ENCODE measurements at regions not wholly inside any gene's neighbourhood (a gene's known extent, or its start where the extent isn't known, plus 50 kb on each side); places are given as distances from the start of the nearest gene placed in this dataset.

DNA sequence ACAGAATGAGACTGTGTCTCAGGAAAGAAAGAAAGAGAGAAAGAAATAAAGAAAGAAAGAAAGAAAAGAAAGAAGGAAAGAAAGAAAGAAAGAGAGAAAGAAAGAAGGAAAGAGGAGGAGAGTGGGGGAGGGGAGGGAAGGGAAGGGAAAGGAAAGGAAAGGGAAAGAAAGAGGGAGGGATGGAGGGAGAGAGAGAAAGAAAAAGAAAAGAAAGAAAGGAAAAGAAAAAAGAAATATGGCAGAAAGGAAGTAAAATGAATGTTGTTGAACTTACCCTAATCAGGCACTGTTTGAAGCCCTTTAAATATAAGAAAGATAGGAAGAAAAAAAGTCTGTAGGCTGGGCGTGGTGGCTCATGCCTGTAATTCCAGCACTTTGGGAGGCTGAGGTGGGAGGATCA is 276.1 kb downstream of the INSC start:
- DNase-seq, result no peak

DNA sequence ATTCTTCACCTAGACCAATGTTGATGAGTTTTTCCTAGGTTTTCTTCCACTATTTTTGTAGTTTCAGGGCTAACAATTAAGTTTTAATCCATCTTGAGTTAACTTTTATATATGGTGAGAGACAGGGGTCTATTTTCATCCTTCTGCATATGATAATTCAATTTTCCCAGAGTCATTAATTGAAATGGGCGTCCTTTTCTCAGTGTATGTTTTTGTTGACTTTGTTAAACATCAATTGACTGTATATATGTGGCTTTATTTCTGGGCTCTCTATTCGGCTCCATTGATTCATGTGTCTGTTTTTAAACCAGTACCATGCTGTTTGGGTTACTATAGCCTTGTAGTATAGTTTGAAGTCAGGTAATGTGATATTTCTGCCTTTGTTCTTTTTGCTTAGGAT is 282.1 kb downstream of the INSC start:
- DNase-seq, result no peak

GRCh38 chr11:15406851-15407351 is 292.2 kb downstream of the INSC start:
- no peak for DNase-seq

DNA sequence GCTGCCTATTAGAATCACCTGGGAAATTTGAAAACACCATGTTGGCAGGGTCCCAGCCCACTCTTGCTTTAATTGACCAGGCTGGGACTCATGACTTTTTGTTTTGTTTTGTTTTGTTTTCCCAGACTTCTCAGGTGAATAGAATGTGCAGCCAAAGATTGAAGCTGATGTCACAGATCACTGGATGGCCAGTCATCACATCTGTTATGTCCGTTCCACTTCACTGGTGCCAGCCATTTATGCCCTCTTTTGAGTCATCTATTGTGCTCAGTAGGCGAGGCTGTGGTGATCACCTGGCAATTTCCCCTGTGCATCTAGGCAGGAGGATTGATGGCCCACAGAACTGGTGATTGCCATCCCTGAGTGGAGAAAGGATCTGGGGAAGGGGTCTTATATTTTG is 297.3 kb downstream of the INSC start:
- no peak for DNase-seq

DNA sequence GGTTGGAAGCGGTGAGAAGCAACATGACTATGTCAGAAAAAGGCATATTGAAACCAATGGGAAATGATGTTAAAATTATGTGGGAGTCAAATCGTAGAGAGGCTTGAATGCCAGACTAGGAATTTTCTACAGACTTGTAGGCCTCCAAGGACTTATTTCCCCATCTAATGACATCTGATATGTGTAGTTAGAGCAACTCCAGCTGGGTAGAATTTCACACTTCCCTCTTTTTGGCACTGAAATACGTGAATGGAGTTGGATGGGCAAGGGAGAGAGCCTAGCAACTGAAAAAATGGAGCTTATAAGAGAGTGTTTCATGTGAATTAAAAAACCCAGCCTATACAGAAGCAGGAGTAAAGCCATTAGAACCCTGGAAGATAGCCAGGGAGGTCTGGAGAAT is 304.2 kb downstream of the INSC start:
- DNase-seq, result no peak

DNA sequence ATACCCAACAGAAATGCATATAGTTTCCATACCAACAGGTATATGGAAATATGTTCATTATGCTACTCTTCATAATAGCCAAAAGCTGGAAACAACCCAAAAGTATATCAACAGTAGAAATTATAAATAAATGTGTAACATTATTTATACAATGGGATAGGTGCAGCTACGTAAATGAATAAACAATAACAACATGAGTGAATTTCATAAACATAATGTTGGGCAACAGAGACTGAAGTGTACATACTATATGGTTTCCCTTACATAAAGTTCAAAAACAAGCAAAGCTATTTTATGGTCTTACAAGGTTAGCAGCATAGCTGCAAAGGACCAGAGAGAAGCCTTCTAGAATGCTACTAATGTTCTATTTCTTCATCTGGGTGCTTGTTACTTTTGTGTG is 305.0 kb downstream of the INSC start:
- no peak for DNase-seq

DNA sequence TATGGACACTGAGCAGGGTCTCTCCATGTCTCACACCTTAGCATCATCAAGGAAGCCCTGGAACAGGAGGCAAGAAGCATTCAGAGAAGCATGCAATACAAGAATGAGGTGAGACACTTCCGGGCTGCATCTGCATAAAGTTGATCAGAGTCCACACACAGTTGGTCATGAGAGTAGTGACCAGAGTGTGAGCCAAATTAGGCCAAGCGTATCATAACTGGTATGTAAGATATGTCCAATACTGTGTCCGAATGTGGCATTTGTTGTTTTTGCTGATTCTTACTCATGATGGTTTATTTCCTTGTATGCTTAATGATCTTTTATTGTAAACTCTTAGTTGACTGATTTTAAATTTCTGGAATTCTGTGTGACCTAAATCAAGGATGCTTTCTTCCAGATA is 315.7 kb downstream of the INSC start:
- DNase-seq, result no peak

DNA sequence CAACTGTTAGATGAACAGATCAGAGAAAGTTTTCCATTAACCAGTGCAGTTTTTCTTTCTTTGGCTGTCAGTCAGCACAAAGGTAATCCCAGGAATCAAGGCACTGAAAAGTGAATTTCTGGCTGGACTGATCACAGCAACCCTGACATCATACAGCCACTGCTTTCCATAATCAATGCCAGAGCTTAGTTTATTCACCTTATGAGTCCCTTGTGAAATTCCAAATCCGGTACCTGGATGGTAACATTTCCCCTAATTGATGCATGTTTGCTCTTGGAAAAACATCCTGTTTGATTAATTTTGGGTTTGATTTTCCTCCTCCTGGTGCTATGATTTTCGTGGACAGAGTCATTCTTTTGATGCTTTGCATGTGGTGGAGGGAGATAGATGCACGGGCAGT is 319.8 kb downstream of the INSC start:
- no peak for DNase-seq

GRCh38 chr11:15446315-15446714 is 331.6 kb downstream of the INSC start:
- no peak for DNase-seq

GRCh38 chr11:15446929-15447328 is 332.2 kb downstream of the INSC start:
- no peak for DNase-seq

GRCh38 chr11:15451713-15452112 is 337.0 kb downstream of the INSC start:
- no peak for DNase-seq

GRCh38 chr11:15453211-15453765 is 338.6 kb downstream of the INSC start:
- no peak for DNase-seq

GRCh38 chr11:15468466-15468865 is 353.7 kb downstream of the INSC start:
- no peak for DNase-seq

DNA sequence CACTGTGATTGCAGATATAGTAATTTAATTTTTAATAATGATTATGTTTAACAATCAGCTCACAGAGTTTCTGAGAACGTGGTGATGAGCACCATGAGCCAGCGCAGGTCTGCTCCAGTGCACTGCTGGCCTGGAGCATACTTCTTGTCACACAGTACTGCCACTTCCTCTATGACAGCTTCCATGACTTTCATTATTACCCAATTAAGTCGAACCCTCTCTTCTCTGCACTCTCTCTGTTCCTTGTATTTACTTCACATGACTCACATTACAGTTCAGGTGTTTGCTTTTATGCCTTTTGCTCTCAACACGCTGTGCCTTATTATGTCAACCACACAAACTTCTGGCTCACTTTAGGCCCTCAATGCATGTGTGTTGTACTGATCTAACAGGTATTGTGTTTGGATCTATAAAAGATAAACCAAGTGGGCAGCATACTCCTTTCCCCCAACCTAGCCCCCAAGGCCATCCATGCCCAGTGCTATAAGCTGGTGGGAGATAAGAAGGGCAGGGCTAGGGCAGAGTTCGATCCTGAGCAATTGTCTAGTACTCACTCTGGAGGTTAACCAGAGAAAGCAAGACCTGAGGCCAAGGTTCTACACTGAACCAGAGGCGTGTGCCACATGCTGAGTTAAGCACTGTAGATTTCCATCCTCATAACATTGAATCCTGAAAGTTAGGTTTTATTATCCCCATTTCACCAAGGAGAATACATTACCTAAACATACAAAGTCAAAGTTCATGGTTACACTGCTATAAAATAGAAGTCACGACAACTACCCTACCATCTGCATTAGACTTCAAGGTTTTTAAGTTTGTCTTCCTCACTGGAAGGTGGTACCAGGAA is 356.5 kb downstream of the INSC start:
- DNase-seq, result no peak

GRCh38 chr11:15471895-15472799 is 357.4 kb downstream of the INSC start:
- no peak for DNase-seq

DNA sequence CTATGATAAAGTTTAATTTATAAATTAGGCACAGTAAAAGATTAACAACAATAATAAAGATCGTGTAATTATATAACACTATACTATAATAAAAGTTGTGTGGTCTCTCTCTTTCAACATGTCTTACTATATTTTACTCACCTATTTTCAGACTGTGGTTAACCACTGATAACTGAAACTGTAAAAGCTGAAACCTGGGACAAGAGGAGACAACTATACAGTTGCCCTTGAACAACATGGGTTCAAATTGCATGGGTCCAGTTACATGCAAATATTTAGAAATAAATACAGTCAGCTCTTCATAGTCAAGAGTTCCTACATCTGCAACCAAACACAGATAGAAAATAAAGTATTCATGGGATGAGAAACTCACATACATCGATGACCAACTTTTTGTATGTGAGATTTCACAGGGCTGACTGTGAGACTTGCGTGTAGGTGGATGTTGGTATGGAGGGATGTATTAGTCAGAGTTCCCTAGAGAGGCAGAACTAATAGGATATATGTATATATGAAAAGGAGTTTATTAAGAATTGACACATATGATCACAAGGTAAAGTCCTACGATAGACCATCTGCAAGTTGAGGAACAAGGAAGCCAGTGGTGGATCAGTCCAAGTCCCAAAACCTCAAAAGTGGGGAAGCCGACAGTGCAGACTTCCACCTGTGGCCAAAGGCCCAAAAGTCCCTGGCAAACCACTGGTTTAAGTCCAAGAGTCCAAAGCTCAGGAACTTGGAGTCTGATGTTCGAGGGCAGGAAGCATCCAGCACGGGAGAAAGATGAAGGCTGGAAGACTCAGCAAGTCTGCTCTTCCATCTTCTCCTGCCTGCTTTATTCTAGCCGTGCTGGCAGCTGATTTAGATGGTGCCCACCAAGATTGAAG is 359.5 kb downstream of the INSC start:
- DNase-seq, result no peak

DNA sequence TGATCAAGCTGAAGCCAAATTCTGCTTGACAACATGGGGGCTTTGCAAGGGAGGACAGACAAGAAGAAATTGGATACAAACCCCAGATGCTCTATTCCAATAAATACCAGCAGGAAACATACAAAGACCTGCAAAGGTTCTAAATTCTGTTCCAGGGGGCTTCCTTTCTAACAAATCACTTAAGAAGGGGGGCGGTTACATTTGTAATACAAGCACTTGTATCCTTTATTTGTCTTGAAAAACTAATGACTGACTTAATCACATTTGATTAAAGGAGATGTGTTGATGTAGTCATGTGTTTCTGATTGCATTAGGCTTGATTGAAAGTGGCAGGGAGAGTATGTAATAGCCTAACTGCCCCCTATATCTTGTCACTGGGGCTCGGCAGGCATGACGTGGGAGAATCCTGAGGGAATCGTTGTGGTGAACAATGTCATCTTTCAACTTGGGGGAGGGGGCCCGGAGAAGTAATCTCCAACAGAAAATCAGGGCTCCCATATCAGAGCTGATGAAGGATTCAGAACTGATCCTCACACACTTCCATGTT is 361.7 kb downstream of the INSC start:
- no peak for DNase-seq

DNA sequence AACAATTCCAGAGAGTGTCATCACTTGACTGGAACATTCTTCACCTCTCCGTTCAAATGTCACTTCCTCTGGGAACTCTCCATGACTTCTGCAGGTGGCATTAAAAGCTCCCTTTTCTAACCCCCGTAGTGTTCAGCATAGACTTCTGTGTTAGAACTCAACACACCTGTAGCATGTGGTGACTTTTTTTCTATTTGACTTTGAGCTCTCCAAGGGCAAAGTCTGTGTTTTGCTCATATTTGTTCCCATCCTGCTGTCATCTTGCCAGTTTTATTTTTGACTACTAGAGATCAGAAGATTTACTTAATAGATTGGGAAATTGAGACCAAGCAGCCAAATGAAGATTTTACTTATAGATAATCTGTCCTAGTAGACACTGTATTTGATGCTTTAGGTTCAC is 367.1 kb downstream of the INSC start:
- no peak for DNase-seq

DNA sequence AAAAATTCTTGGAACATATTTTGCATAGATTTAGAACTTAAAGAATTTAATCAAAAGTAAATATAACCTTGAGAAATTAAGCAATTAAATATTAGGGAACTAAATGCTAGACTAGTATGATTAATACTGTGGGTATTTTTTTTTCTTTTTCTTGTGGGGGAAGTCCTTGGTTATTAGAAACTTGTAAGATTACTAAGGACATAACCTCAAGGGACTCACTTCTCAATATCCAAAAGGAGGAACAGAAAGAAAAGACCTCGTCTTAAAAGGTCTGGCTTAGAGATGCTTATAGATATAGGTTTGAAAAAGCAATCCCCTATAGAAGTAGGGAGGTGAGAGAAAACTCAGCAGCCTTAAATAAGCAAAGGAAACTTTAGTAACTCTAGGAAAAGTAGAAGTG is 368.5 kb downstream of the INSC start:
- no peak for DNase-seq

GRCh38 chr11:15484398-15484797 is 369.7 kb downstream of the INSC start:
- DNase-seq, result no peak

- no peak for DNase-seq
These were observed 370.7 kb downstream of the INSC start for GRCh38 chr11:15485432-15485831.

GRCh38 chr11:15489281-15489680 is 374.6 kb downstream of the INSC start:
- DNase-seq, result no peak

All from SIG-M5 (cell line).